Astrocyte (in vitro differentiated cells and primary cell): ENCODE measurements at regions not wholly inside any gene's neighbourhood (a gene's known extent, or its start where the extent isn't known, plus 50 kb on each side); places are given as distances from the start of the nearest gene placed in this dataset.
A peak's percentile ranks its signal among the peaks of the same experiment; 100 is the strongest.

ENCODE experiments used
- DNase-seq: peaks from one replicate; pipeline ENCODE4 v3.0.0-alpha.2; 2010; ENCODE audit warnings: low read depth
- FAIRE-seq: peaks from 2 replicates; lab custom pipeline; 2011; peaks lifted over from hg19 to GRCh38; lab: Jason Lieb, UNC
- H2AFZ ChIP-seq: 2 replicates; pipeline ENCODE4 v1.6.0; 2012; ENCODE audit warnings: low read depth, low read length, inconsistent platforms
- H3K27ac ChIP-seq: 2 replicates; pipeline ENCODE4 v1.5.1; 2011; ENCODE audit warnings: low read depth, low read length, inconsistent platforms
- H3K27me3 ChIP-seq: 2 replicates; pipeline ENCODE4 v1.6.0; 2011; ENCODE audit warnings: low read length, inconsistent platforms; ENCODE audit not compliant: insufficient read depth
- H3K36me3 ChIP-seq: 2 replicates; pipeline ENCODE4 v1.5.1; 2011; ENCODE audit warnings: low read length, inconsistent platforms; ENCODE audit not compliant: insufficient read depth
- H3K4me1 ChIP-seq: 2 replicates; pipeline ENCODE4 v1.5.1; 2011; ENCODE audit warnings: low read length, inconsistent platforms; ENCODE audit not compliant: insufficient read depth
- H3K4me2 ChIP-seq: 2 replicates; pipeline ENCODE4 v1.6.0; 2012; ENCODE audit warnings: low read length, inconsistent platforms
- H3K4me3 ChIP-seq: 2 replicates; pipeline ENCODE4 v1.5.1; 2011; ENCODE audit warnings: low read depth, mild to moderate bottlenecking, low read length, inconsistent platforms; ENCODE audit not compliant: insufficient read depth
- H3K79me2 ChIP-seq: 2 replicates; pipeline ENCODE4 v1.6.0; 2012; ENCODE audit warnings: mild to moderate bottlenecking, low read length, inconsistent platforms; ENCODE audit not compliant: insufficient read depth
- H3K9ac ChIP-seq: 2 replicates; pipeline ENCODE4 v1.6.0; 2012; ENCODE audit warnings: mild to moderate bottlenecking, low read length, inconsistent platforms
- H3K9me3 ChIP-seq: 2 replicates; pipeline ENCODE4 v1.5.1; 2012; ENCODE audit warnings: low read depth, mild to moderate bottlenecking, low read length, inconsistent platforms; ENCODE audit not compliant: insufficient read depth
- H4K20me1 ChIP-seq: 2 replicates; pipeline ENCODE4 v1.6.0; 2012; ENCODE audit warnings: low read length, inconsistent platforms; ENCODE audit not compliant: insufficient read depth
- H3K27ac Mint-ChIP-seq: one replicate; pipeline ENCODE4 v1.8.0; 2021; ENCODE audit warnings: mild to moderate bottlenecking, mixed read lengths; ENCODE audit not compliant: unreplicated experiment
- H3K27me3 Mint-ChIP-seq: one replicate; pipeline ENCODE4 v1.8.0; 2021; ENCODE audit warnings: low read depth, mixed read lengths; ENCODE audit not compliant: unreplicated experiment
- H3K36me3 Mint-ChIP-seq: one replicate; pipeline ENCODE4 v1.8.0; 2021; ENCODE audit warnings: low read depth, mixed read lengths; ENCODE audit not compliant: unreplicated experiment
- H3K4me1 Mint-ChIP-seq: one replicate; pipeline ENCODE4 v1.8.0; 2021; ENCODE audit warnings: low read depth, mixed read lengths; ENCODE audit not compliant: unreplicated experiment
- H3K4me3 Mint-ChIP-seq: one replicate; pipeline ENCODE4 v1.8.0; 2021; ENCODE audit warnings: mild to moderate bottlenecking, moderate library complexity, mixed read lengths; ENCODE audit not compliant: unreplicated experiment
- H3K9me3 Mint-ChIP-seq: one replicate; pipeline ENCODE4 v1.8.0; 2021; ENCODE audit warnings: mild to moderate bottlenecking, mixed read lengths; ENCODE audit not compliant: unreplicated experiment
- CTCF ChIP-seq: IDR thresholded peaks from 2 replicates; pipeline ENCODE4 v1.5.1; 2011; ENCODE audit warnings: low read depth, mild to moderate bottlenecking, inconsistent platforms, low read length, moderate library complexity; ENCODE audit not compliant: insufficient read depth
- EZH2 ChIP-seq: IDR thresholded peaks from 2 replicates; pipeline ENCODE4 v1.6.1; 2012; ENCODE audit warnings: mild to moderate bottlenecking, low read length, inconsistent platforms; ENCODE audit not compliant: insufficient read depth

DNA sequence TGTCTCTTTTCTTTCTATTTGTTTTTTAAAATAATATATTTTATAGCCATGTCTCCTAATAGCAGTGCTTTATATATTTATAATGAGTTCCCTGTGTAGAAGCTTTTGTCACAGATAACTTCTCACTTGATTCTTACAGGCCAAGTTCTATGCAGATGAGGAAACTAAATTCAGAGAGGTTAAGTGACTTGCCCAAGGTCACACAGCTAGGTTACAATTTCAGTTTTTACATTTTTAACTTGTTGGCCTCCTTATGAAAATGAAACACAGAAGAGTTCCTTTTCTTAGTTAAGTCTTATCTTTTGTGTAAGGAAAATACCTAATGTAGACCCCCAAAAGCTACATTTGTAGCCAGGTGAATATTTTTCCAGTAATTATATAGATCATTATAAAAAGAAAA lies 83.3 kb upstream of the SOX2 start:
- no peak overlapping the region for H3K27ac Mint-ChIP-seq
- no peak overlapping the region for H3K27ac ChIP-seq
- no peak overlapping the region for H3K4me3 Mint-ChIP-seq
- H3K4me1 Mint-ChIP-seq = peaks cover 24% of the 10 kb centered on the region
- no peaks in the 10 kb centered on the region for H3K27me3 ChIP-seq
- no peaks in the 10 kb centered on the region for H3K36me3 Mint-ChIP-seq
- H2AFZ ChIP-seq = no peak overlapping the region
- H3K36me3 ChIP-seq = no peaks in the 10 kb centered on the region
- TF ChIP-seq EZH2 = no peak
- no peak for TF ChIP-seq CTCF
- no peak overlapping the region for H3K4me2 ChIP-seq
- H3K27me3 Mint-ChIP-seq = no peaks in the 10 kb centered on the region
- no peaks in the 10 kb centered on the region for H3K9me3 ChIP-seq
- no peaks in the 10 kb centered on the region for H3K79me2 ChIP-seq
- no peak overlapping the region for H3K9ac ChIP-seq
- H4K20me1 ChIP-seq = no peaks in the 10 kb centered on the region
- H3K4me3 ChIP-seq = no peak overlapping the region
- H3K4me1 ChIP-seq = peaks cover 14% of the 10 kb centered on the region
- no peak for FAIRE-seq
- no peak for DNase-seq
- H3K9me3 Mint-ChIP-seq = no peaks in the 10 kb centered on the region

GRCh38 chr3:181626036-181626435 lies 85.7 kb upstream of the SOX2 start:
- no peaks in the 10 kb centered on the region for H3K27me3 Mint-ChIP-seq
- H3K4me1 Mint-ChIP-seq = peaks cover 38% of the 10 kb centered on the region
- Histone ChIP-seq H3K9ac (no peak overlapping the region), H3K36me3 (no peaks in the 10 kb centered on the region), H3K9me3 (no peaks in the 10 kb centered on the region), H4K20me1 (no peaks in the 10 kb centered on the region), H3K27ac (no peak overlapping the region), H3K4me2 (no peak overlapping the region), H3K4me1 (peaks cover 17% of the 10 kb centered on the region), H3K4me3 (no peak overlapping the region), H3K79me2 (no peaks in the 10 kb centered on the region), H2AFZ (no peak overlapping the region), H3K27me3 (no peaks in the 10 kb centered on the region)
- TF ChIP-seq EZH2 = no peak
- no peak for TF ChIP-seq CTCF
- H3K9me3 Mint-ChIP-seq = no peaks in the 10 kb centered on the region
- H3K27ac Mint-ChIP-seq = no peak overlapping the region
- no peaks in the 10 kb centered on the region for H3K36me3 Mint-ChIP-seq
- FAIRE-seq = no peak
- no peak for DNase-seq
- no peak overlapping the region for H3K4me3 Mint-ChIP-seq

GRCh38 chr3:181623924-181624694 lies 87.6 kb upstream of the SOX2 start:
- H2AFZ ChIP-seq = no peak overlapping the region
- Mint-ChIP-seq H3K27me3 (no peaks in the 10 kb centered on the region), H3K4me1 (peaks cover 30% of the 10 kb centered on the region), H3K27ac (peak overlapping the region; percentile 63), H3K9me3 (no peaks in the 10 kb centered on the region), H3K36me3 (no peaks in the 10 kb centered on the region), H3K4me3 (no peak overlapping the region)
- H3K9me3 ChIP-seq = no peaks in the 10 kb centered on the region
- no peak for TF ChIP-seq EZH2
- no peak for TF ChIP-seq CTCF
- H3K4me2 ChIP-seq = peak overlapping the region; percentile 54
- no peak overlapping the region for H3K4me3 ChIP-seq
- no peak overlapping the region for H3K9ac ChIP-seq
- FAIRE-seq (no peak), DNase-seq (peak; percentile 61)
- H3K4me1 ChIP-seq = peaks cover 10% of the 10 kb centered on the region
- no peaks in the 10 kb centered on the region for H3K27me3 ChIP-seq
- peak overlapping the region; percentile 7 for H3K27ac ChIP-seq
- H4K20me1 ChIP-seq = no peaks in the 10 kb centered on the region
- H3K79me2 ChIP-seq = no peaks in the 10 kb centered on the region
- H3K36me3 ChIP-seq = no peaks in the 10 kb centered on the region
